DOHH2 (cell line): ENCODE measurements at regions not wholly inside any gene's neighbourhood (a gene's known extent, or its start where the extent isn't known, plus 50 kb on each side); places are given as distances from the start of the nearest gene placed in this dataset.
"Not testable (repeated sequence)": the region's sequence is repeated elsewhere in the genome, so short reads cannot be mapped to it uniquely, and the experiment has no call there.

Source experiments
- H3F3A ChIP-seq: fragments of 200-600 bp; sonication (generic), shearing (Covaris generic); 2 replicates; pipeline ENCODE4 v1.6.0; 2016; ENCODE audit warnings: antibody characterized with exemption, mild to moderate bottlenecking; ENCODE audit not compliant: control insufficient read depth, insufficient read depth
- H3K27ac ChIP-seq: fragments of 200-600 bp; sonication (generic); 2 replicates; pipeline ENCODE4 v1.5.1; 2014; ENCODE audit warnings: low read depth, mild to moderate bottlenecking, low read length, moderate library complexity
- H3K27me3 ChIP-seq: fragments of 200-600 bp; sonication (generic); 2 replicates; pipeline ENCODE4 v1.6.1; 2014; ENCODE audit warnings: mild to moderate bottlenecking, low read length, mixed read lengths; ENCODE audit not compliant: control insufficient read depth
- H3K36me3 ChIP-seq: fragments of 200-600 bp; sonication (generic); 2 replicates; pipeline ENCODE4 v1.6.1; 2014; ENCODE audit warnings: mild to moderate bottlenecking, low read length, moderate library complexity, mixed read lengths; ENCODE audit not compliant: control insufficient read depth
- H3K4me1 ChIP-seq: fragments of 200-600 bp; sonication (generic); 2 replicates; pipeline ENCODE4 v1.6.1; 2014; ENCODE audit warnings: mild to moderate bottlenecking, low read length, mixed read lengths; ENCODE audit not compliant: control insufficient read depth
- H3K4me2 ChIP-seq: fragments of 200-600 bp; sonication (generic); 2 replicates; pipeline ENCODE4 v1.6.0; 2014; ENCODE audit warnings: mild to moderate bottlenecking, low read length, moderate library complexity
- H3K4me3 ChIP-seq: fragments of 200-600 bp; sonication (generic); 2 replicates; pipeline ENCODE4 v1.5.1; 2014; ENCODE audit warnings: mild to moderate bottlenecking, low read length, mixed read lengths
- H3K79me2 ChIP-seq: fragments of 200-600 bp; sonication (generic); 2 replicates; pipeline ENCODE4 v1.6.1; 2014; ENCODE audit warnings: mild to moderate bottlenecking, low read length, mixed read lengths; ENCODE audit not compliant: control insufficient read depth
- H3K9me2 ChIP-seq: fragments of 200-600 bp; sonication (generic); replicated peaks from 2 replicates; pipeline ENCODE4 v1.6.1; 2014; ENCODE audit warnings: mild to moderate bottlenecking, low read length, mixed read lengths; ENCODE audit not compliant: control insufficient read depth
- H3K9me3 ChIP-seq: fragments of 200-600 bp; sonication (generic); 2 replicates; pipeline ENCODE4 v1.6.1; 2014; ENCODE audit warnings: antibody characterized with exemption, low read length, mixed read lengths; ENCODE audit not compliant: control insufficient read depth, insufficient read depth
- H4K20me1 ChIP-seq: fragments of 200-600 bp; sonication (generic); 2 replicates; pipeline ENCODE4 v1.6.0; 2014; ENCODE audit warnings: low read depth, mild to moderate bottlenecking, antibody characterized with exemption, low read length, moderate library complexity; ENCODE audit not compliant: control insufficient read depth, insufficient read depth
- CTCF ChIP-seq: fragments of 200-600 bp; sonication (generic); IDR thresholded peaks from one replicate; pipeline ENCODE4 v1.5.1; 2014; ENCODE audit warnings: antibody characterized with exemption, mild to moderate bottlenecking, low read depth, low read length; ENCODE audit not compliant: poor library complexity, severe bottlenecking
- EZH2phosphoT487 ChIP-seq: fragments of 200-600 bp; sonication (generic); IDR thresholded peaks from 2 replicates; pipeline ENCODE4 v1.6.1; 2017; ENCODE audit warnings: borderline replicate concordance, mild to moderate bottlenecking, antibody characterized with exemption, low read length, moderate library complexity, mixed read lengths

- not testable (repeated sequence) for H4K20me1 ChIP-seq, H3K9me3 ChIP-seq, H3K4me2 ChIP-seq, H3K79me2 ChIP-seq, H3K27ac ChIP-seq, H3K27me3 ChIP-seq, H3K4me1 ChIP-seq, H3K4me3 ChIP-seq, H3K9me2 ChIP-seq, H3F3A ChIP-seq, H3K36me3 ChIP-seq
These were observed 346.9 kb downstream of the PCNX1 start for GRCh38 chr14:71254091-71254719.

- H3K9me3 ChIP-seq: peaks cover 8% of the 10 kb centered on the region; the same call in 1 of the 2 replicates
- H3K4me3 ChIP-seq: no peak overlapping the region
- no peaks in the 10 kb centered on the region for H3F3A ChIP-seq
- H3K9me2 ChIP-seq: no peaks in the 10 kb centered on the region
- TF ChIP-seq EZH2phosphoT487 (no peak), CTCF (no peak)
- 0 out of 2 replicates have a peak, but pooled peaks cover 2% of the 10 kb centered on the region for H3K27me3 ChIP-seq
- no peaks in the 10 kb centered on the region for H3K79me2 ChIP-seq
- no peaks in the 10 kb centered on the region for H3K36me3 ChIP-seq
- H4K20me1 ChIP-seq: no peaks in the 10 kb centered on the region
- H3K4me2 ChIP-seq: no peak overlapping the region
- H3K4me1 ChIP-seq: no peaks in the 10 kb centered on the region
- no peak overlapping the region for H3K27ac ChIP-seq
These were observed 353.9 kb downstream of the PCNX1 start for GRCh38 chr14:71261206-71261605.

GRCh38 chr14:71262441-71262840, 355.2 kb downstream of the PCNX1 start:
- Histone ChIP-seq H3K4me2 (no peak overlapping the region), H3K36me3 (no peaks in the 10 kb centered on the region), H3K27me3 (peaks cover 8% of the 10 kb centered on the region), H3K4me3 (no peak overlapping the region), H3K9me2 (no peaks in the 10 kb centered on the region), H3K27ac (no peak overlapping the region), H3K9me3 (peaks cover 8% of the 10 kb centered on the region; the same call in 1 of the 2 replicates), H3K79me2 (no peaks in the 10 kb centered on the region), H3F3A (no peaks in the 10 kb centered on the region), H4K20me1 (no peaks in the 10 kb centered on the region), H3K4me1 (no peaks in the 10 kb centered on the region)
- TF ChIP-seq CTCF: no peak
- no peak for TF ChIP-seq EZH2phosphoT487

- Histone ChIP-seq H3K4me2 (no peak overlapping the region), H3K36me3 (no peaks in the 10 kb centered on the region), H4K20me1 (no peaks in the 10 kb centered on the region), H3K27me3 (peaks cover 8% of the 10 kb centered on the region), H3K79me2 (no peaks in the 10 kb centered on the region), H3K4me1 (no peaks in the 10 kb centered on the region), H3K27ac (no peak overlapping the region), H3F3A (no peaks in the 10 kb centered on the region), H3K4me3 (no peak overlapping the region), H3K9me2 (no peaks in the 10 kb centered on the region), H3K9me3 (peaks cover 5% of the 10 kb centered on the region; the same call in 1 of the 2 replicates)
- TF ChIP-seq CTCF (no peak), EZH2phosphoT487 (no peak)
These were observed 357.0 kb downstream of the PCNX1 start for GRCh38 chr14:71264260-71264659.
